Loucy (cell line): ENCODE measurements at regions not wholly inside any gene's neighbourhood (a gene's known extent, or its start where the extent isn't known, plus 50 kb on each side); places are given as distances from the start of the nearest gene placed in this dataset.

ENCODE experiments used
- H2AFZ ChIP-seq: fragments of 200-600 bp; sonication (generic); 2 replicates; pipeline ENCODE4 v1.6.0; 2016; ENCODE audit warnings: antibody characterized with exemption, mild to moderate bottlenecking, low read length, moderate library complexity
- H3F3A ChIP-seq: fragments of 200-600 bp; 2 replicates; pipeline ENCODE4 v1.6.0; 2016; ENCODE audit warnings: antibody characterized with exemption, low read depth, mild to moderate bottlenecking
- H3K27me3 ChIP-seq: fragments of 200-600 bp; sonication (generic); 2 replicates; pipeline ENCODE4 v1.6.1; 2014; ENCODE audit warnings: low read length, mild to moderate bottlenecking; ENCODE audit not compliant: insufficient read depth, poor library complexity, severe bottlenecking
- H3K36me3 ChIP-seq: fragments of 200-600 bp; sonication (generic); 2 replicates; pipeline ENCODE4 v1.6.1; 2016; ENCODE audit warnings: low read length; ENCODE audit not compliant: insufficient read depth
- H3K4me1 ChIP-seq: fragments of 200-600 bp; sonication (generic); 2 replicates; pipeline ENCODE4 v1.5.1; 2014; ENCODE audit warnings: low read length, mild to moderate bottlenecking; ENCODE audit not compliant: insufficient read depth, poor library complexity, severe bottlenecking
- H3K4me2 ChIP-seq: fragments of 200-600 bp; sonication (generic); 2 replicates; pipeline ENCODE4 v1.6.0; 2014; ENCODE audit warnings: antibody characterized with exemption, low read length, low read depth, mild to moderate bottlenecking; ENCODE audit not compliant: poor library complexity, severe bottlenecking
- H3K4me3 ChIP-seq: fragments of 200-600 bp; sonication (generic); 2 replicates; pipeline ENCODE4 v1.5.1; 2014; ENCODE audit warnings: low read length, mild to moderate bottlenecking, mixed read lengths; ENCODE audit not compliant: poor library complexity, severe bottlenecking
- H3K79me2 ChIP-seq: fragments of 200-600 bp; sonication (generic); 2 replicates; pipeline ENCODE4 v1.6.1; 2014; ENCODE audit warnings: low read length; ENCODE audit not compliant: insufficient read depth
- H3K9ac ChIP-seq: fragments of 200-600 bp; sonication (generic); 2 replicates; pipeline ENCODE4 v1.6.0; 2014; ENCODE audit warnings: mild to moderate bottlenecking, low read depth, low read length, moderate library complexity; ENCODE audit not compliant: poor library complexity, severe bottlenecking
- H3K9me2 ChIP-seq: fragments of 200-600 bp; sonication (generic); replicated peaks from 2 replicates; pipeline ENCODE4 v1.6.1; 2016; ENCODE audit warnings: low read depth, low read length, mixed read lengths
- H3K9me3 ChIP-seq: fragments of 200-600 bp; sonication (generic); 2 replicates; pipeline ENCODE4 v1.6.1; 2014; ENCODE audit warnings: mild to moderate bottlenecking, antibody characterized with exemption, low read length, low read depth; ENCODE audit not compliant: insufficient read depth
- H4K20me1 ChIP-seq: fragments of 200-600 bp; sonication (generic); 2 replicates; pipeline ENCODE4 v1.6.0; 2014; ENCODE audit warnings: antibody characterized with exemption, low read length, mild to moderate bottlenecking; ENCODE audit not compliant: insufficient read depth, poor library complexity, severe bottlenecking
- EZH2phosphoT487 ChIP-seq: fragments of 200-600 bp; IDR thresholded peaks from 2 replicates; pipeline ENCODE4 v1.6.1; 2018; ENCODE audit warnings: antibody characterized with exemption, mild to moderate bottlenecking, moderate library complexity, borderline replicate concordance
- TF ChIP-seq, protein P1 (sequence below): fragments of 200-600 bp; sonication (generic); conservative IDR thresholded peaks from 2 replicates; pipeline ENCODE4 v1.5.1; 2014; ENCODE audit warnings: mild to moderate bottlenecking, antibody characterized with exemption, low read length

DNA sequence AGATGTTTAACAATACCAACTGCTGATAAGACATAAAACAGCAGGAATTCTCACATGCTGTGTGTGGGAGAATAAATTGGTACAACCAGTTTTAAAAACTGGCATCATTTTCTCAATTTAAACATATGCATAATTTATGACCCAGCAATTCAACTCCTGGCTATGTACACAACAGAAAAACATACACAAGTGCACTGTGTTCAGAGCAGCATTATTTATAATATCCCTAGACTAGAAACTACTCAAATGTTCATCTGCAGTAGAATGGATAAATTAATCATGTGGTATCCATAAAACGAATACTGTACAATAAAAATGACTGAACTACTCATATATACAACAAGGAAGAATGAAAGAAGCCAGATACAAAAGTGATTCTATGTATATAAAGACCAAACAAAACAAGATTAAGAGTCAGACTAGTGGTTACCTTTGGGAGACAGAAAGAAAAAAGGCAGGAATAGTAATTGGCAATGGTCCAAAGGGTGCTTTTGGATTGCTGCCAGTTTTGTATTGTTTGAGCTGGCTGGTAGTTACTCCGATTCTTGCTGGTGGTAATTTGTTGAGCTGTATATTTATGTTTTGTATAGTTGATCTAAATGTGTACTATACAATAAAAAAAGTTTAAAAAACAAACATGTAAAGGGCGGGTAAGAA, 306.0 kb downstream of the TFEC start:
- Histone ChIP-seq H2AFZ (no peak overlapping the region), H3K36me3 (no peaks in the 10 kb centered on the region), H3K4me3 (no peak overlapping the region), H3K9ac (no peak overlapping the region), H4K20me1 (no peaks in the 10 kb centered on the region), H3K27me3 (no peaks in the 10 kb centered on the region), H3K4me2 (no peak overlapping the region), H3K79me2 (no peaks in the 10 kb centered on the region), H3K9me3 (no peaks in the 10 kb centered on the region), H3K9me2 (no peaks in the 10 kb centered on the region), H3K4me1 (no peaks in the 10 kb centered on the region), H3F3A (no peaks in the 10 kb centered on the region)
- TF ChIP-seq, protein P1, sequence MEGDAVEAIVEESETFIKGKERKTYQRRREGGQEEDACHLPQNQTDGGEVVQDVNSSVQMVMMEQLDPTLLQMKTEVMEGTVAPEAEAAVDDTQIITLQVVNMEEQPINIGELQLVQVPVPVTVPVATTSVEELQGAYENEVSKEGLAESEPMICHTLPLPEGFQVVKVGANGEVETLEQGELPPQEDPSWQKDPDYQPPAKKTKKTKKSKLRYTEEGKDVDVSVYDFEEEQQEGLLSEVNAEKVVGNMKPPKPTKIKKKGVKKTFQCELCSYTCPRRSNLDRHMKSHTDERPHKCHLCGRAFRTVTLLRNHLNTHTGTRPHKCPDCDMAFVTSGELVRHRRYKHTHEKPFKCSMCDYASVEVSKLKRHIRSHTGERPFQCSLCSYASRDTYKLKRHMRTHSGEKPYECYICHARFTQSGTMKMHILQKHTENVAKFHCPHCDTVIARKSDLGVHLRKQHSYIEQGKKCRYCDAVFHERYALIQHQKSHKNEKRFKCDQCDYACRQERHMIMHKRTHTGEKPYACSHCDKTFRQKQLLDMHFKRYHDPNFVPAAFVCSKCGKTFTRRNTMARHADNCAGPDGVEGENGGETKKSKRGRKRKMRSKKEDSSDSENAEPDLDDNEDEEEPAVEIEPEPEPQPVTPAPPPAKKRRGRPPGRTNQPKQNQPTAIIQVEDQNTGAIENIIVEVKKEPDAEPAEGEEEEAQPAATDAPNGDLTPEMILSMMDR: no peak

GRCh38 chr7:115722302-115722977, 308.1 kb downstream of the TFEC start:
- H3K4me1 ChIP-seq: no peaks in the 10 kb centered on the region
- no peaks in the 10 kb centered on the region for H3K27me3 ChIP-seq
- H3K9me3 ChIP-seq: no peaks in the 10 kb centered on the region
- H2AFZ ChIP-seq: no peak overlapping the region
- no peaks in the 10 kb centered on the region for H3F3A ChIP-seq
- H4K20me1 ChIP-seq: no peaks in the 10 kb centered on the region
- H3K79me2 ChIP-seq: no peaks in the 10 kb centered on the region
- no peak overlapping the region for H3K4me3 ChIP-seq
- no peaks in the 10 kb centered on the region for H3K36me3 ChIP-seq
- H3K4me2 ChIP-seq: no peak overlapping the region
- no peak overlapping the region for H3K9ac ChIP-seq
- TF ChIP-seq EZH2phosphoT487: no peak
- TF ChIP-seq, protein P1: no peak
- H3K9me2 ChIP-seq: no peaks in the 10 kb centered on the region

- Histone ChIP-seq H3K27me3 (no peaks in the 10 kb centered on the region), H3K9ac (no peak overlapping the region), H3K4me2 (no peak overlapping the region)
These were observed 309.0 kb downstream of the TFEC start for GRCh38 chr7:115721293-115722217.

More at GRCh38 chr7:115721293-115722217, 309.0 kb downstream of the TFEC start:
- Histone ChIP-seq H3K9me2 (no peaks in the 10 kb centered on the region), H3F3A (no peaks in the 10 kb centered on the region), H3K79me2 (no peaks in the 10 kb centered on the region), H3K4me3 (no peak overlapping the region), H3K36me3 (no peaks in the 10 kb centered on the region), H3K9me3 (no peaks in the 10 kb centered on the region), H3K4me1 (no peaks in the 10 kb centered on the region), H4K20me1 (no peaks in the 10 kb centered on the region), H2AFZ (no peak overlapping the region)
- TF ChIP-seq, protein P1: no peak
- no peak for TF ChIP-seq EZH2phosphoT487
